ENCODE measurements at regions not wholly inside any gene's neighbourhood (a gene's known extent, or its start where the extent isn't known, plus 50 kb on each side); places are given as distances from the start of the nearest gene placed in this dataset.

DNA sequence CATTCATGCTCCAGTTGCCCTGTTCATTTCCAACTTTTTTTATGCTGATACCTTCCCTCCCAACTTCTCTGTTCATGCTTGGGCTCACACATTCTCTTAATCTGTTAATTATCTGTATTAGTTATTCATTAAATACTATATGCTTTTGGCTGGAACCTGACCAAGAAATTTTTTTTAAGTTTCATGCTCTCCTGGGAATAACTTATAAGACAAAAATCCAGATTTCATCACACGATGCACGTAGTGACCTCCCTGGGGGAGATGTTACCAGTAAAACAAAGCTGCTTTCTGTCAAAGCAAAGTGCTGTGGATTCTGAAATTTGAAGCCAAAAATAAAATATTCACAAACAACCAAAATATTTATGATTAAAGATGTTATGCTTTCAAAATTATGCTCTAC is 215.0 kb upstream of the USP15 start:
- TF ChIP-seq, protein P1, sequence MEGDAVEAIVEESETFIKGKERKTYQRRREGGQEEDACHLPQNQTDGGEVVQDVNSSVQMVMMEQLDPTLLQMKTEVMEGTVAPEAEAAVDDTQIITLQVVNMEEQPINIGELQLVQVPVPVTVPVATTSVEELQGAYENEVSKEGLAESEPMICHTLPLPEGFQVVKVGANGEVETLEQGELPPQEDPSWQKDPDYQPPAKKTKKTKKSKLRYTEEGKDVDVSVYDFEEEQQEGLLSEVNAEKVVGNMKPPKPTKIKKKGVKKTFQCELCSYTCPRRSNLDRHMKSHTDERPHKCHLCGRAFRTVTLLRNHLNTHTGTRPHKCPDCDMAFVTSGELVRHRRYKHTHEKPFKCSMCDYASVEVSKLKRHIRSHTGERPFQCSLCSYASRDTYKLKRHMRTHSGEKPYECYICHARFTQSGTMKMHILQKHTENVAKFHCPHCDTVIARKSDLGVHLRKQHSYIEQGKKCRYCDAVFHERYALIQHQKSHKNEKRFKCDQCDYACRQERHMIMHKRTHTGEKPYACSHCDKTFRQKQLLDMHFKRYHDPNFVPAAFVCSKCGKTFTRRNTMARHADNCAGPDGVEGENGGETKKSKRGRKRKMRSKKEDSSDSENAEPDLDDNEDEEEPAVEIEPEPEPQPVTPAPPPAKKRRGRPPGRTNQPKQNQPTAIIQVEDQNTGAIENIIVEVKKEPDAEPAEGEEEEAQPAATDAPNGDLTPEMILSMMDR (IDR thresholded peaks at IDR 0.05; ENCODE audit: low read depth, low read length, poor library complexity, severe bottlenecking) = no peak
- no peak for TF ChIP-seq EZH2phosphoT487 (IDR thresholded peaks at IDR 0.05; ENCODE audit: borderline replicate concordance, low read length)

Measured in DOHH2 (cell line).